22Rv1 (cell line): ENCODE measurements at regions not wholly inside any gene's neighbourhood (a gene's known extent, or its start where the extent isn't known, plus 50 kb on each side); places are given as distances from the start of the nearest gene placed in this dataset.

Experiments used
- H3K27ac ChIP-seq: fragments of 450-650 bp; 2 replicates; pipeline ENCODE4 v1.5.1; 2017
- ZFX ChIP-seq: fragments of 450-650 bp; IDR thresholded peaks from 2 replicates; pipeline ENCODE4 v1.6.1; 2017; ENCODE audit warnings: antibody characterized with exemption, borderline replicate concordance
- TF ChIP-seq, protein P1 (sequence below): fragments of 450-650 bp; IDR thresholded peaks from 2 replicates; pipeline ENCODE4 v1.5.1; 2017; ENCODE audit warnings: mild to moderate bottlenecking

DNA sequence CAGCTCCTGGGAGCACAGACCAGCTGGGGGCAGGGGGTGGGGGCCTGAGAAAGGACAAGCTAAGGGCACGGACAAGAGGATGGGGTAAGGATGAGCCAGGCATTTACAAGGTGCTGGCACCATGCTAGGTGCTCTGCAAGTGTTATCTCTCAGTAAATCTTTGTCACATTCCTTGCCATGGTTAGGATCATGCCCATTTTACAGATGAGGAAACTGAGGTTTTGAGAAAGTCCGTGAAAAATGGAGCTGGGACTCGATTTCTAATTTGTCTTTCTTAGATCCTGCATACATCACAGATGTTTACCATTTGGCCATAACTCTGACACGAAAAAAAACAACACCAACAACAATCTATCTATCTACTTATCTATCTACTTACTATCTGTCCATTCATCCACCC lies 429.7 kb downstream of the MIAT start:
- TF ChIP-seq, protein P1, sequence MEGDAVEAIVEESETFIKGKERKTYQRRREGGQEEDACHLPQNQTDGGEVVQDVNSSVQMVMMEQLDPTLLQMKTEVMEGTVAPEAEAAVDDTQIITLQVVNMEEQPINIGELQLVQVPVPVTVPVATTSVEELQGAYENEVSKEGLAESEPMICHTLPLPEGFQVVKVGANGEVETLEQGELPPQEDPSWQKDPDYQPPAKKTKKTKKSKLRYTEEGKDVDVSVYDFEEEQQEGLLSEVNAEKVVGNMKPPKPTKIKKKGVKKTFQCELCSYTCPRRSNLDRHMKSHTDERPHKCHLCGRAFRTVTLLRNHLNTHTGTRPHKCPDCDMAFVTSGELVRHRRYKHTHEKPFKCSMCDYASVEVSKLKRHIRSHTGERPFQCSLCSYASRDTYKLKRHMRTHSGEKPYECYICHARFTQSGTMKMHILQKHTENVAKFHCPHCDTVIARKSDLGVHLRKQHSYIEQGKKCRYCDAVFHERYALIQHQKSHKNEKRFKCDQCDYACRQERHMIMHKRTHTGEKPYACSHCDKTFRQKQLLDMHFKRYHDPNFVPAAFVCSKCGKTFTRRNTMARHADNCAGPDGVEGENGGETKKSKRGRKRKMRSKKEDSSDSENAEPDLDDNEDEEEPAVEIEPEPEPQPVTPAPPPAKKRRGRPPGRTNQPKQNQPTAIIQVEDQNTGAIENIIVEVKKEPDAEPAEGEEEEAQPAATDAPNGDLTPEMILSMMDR = no peak
- TF ChIP-seq ZFX = no peak
- H3K27ac ChIP-seq = no peak overlapping the region

DNA sequence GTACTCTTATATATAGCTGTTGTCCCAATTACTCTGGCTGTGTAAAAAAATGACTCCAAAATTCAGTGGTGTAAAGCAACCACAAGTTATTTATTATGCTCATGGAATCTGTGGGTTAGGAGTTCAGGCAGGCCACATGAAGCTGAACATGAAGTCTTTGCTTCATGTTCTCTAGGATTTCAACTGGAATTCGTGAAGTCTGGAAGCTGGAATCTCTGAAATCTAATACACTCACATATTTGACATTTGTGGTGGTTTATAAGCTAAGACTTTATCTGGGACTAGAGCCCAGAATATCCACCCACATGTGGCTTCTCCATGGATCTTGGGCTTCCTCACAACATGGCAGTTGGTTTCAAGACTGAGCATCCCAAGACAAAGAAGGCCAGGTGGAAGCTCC lies 430.6 kb downstream of the MIAT start:
- H3K27ac ChIP-seq = no peak overlapping the region
- TF ChIP-seq, protein P1 = no peak
- no peak for TF ChIP-seq ZFX

DNA sequence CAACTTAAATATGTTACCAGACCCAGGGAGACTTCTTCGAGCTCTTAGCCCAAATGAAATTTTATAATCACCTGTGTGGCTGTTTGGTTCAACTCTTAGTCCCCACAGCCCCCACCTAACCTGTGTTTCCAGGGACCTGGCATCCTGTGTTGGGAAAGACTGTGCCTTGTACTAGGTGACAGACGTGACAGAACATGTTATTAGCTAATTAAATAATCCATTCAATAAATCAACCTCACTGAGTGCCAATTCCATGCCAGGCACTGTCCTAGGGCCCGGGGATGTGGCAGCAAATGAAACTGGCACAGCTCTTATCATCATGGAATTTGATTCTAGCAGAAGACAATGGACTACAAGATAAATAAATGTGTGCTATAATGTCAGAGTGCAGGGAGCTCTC lies 431.9 kb downstream of the MIAT start:
- H3K27ac ChIP-seq = no peak overlapping the region

DNA sequence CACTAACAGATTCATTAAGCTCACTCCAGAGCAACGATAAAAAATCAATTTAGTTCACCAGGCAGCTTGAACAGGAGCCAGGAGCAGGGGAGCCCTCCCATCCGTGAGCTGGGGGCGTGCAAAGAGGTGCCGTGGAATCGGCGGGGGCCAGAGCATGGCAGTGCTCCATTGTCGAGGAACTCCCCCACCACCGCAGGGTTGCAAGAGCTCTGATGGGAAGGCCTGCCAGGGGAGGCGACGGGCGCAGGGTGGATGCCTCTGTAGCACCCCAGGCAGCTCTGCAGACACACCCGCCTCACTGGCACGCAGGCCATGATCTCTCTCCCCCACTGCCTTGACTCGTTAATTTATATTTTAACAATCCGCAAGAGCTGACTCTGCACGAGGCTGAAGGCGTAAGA lies 433.2 kb downstream of the MIAT start:
- no peak overlapping the region for H3K27ac ChIP-seq
- TF ChIP-seq ZFX = no peak
- TF ChIP-seq, protein P1 = no peak

More for the DNA sequence above, 431.9 kb downstream of the MIAT start:
- no peak for TF ChIP-seq ZFX

DNA sequence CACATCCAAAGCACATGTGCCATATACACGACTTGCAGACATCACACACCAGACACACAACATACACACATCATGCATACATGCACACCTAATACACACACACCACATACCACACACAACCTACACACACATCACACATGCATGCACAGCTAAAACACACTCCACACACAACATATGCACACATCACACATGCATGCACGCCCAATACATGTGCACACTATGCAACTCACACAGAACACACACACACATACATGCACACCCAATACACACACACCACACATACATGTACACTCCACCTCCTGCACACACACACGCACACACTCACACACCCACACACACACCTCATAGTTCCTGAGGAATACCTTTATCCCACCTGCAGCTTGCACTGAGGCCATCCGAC lies 436.0 kb downstream of the MIAT start:
- TF ChIP-seq ZFX = no peak
- TF ChIP-seq, protein P1 = no peak
- H3K27ac ChIP-seq = no peak overlapping the region

DNA sequence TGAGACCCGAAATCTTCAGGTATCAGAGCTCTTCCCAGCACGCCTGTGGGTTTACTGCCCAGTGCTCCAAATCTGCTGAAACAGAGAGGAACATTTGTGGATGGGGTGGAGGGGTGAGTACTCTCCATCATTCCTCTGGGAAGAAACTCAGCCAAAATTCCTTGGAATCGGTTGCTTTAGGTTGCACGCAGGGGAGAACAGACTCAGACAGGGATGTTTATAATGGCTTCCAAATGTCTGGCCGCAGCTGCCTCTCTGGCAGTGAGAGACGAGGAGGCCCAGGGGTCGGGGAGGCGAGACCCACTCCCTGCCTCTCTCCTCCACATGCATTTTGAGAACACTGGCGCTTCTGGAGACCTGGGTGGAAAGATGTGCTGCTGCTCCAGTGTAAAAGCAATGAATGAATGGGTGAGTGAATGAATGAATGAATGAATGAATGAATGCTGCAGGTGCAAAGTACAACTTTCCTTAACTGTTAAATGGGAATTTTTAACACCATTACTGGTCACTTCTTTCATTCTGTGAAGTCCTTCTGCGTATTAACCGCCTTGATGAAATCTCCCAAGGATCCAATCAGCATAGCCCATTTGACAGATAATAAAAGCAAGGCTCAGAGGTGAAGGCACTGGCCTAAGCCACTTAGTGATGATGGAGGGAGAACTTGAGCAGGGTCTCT lies 437.4 kb downstream of the MIAT start:
- TF ChIP-seq, protein P1 = no peak
- no peak for TF ChIP-seq ZFX
- no peak overlapping the region for H3K27ac ChIP-seq

DNA sequence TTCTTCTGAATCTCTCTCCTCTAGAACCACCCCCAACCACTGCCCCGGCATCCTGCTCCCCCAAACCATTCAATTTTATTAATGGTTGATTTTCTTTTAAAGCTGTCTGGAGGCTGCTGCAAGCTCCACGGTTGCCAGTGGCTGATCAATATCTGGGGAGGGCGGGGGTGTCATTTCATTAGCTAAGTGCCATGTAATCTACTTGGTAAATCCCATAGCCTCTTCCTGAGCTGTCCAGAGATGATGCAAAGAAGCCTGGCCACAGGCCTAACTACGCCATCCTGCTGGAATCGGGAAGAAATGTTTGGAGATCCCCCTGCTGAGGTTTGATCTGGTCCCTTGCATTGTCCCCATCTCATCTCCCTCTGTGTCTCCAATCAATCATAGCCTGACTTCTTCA lies 440.1 kb downstream of the MIAT start:
- H3K27ac ChIP-seq = no peak overlapping the region
- TF ChIP-seq ZFX = no peak
- TF ChIP-seq, protein P1 = no peak

DNA sequence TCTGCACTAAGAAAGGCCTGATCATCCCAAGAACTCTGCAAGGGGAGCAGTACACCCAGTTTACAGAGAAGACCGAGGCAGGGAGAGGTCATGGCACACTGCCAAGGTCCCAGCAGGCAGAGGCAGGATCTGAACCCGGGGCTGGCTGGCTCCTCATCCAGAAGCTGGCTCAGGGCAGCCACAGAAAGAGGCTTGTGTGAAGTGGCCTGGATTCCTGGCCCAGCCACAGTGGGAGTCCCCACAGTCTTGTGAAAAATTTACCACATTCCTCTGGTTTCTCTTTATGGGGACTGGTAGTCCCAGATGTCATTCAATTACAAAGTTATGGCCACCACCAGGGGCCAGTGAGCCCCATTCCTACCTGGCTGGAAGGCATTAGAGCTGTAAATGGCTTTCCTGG lies 440.5 kb downstream of the MIAT start:
- TF ChIP-seq, protein P1 = no peak
- no peak for TF ChIP-seq ZFX

More for the DNA sequence above, 440.5 kb downstream of the MIAT start:
- no peak overlapping the region for H3K27ac ChIP-seq
